Activated CD4-positive, alpha-beta T cell treated with anti-CD3 and anti-CD28 coated beads, Interleukin-2, amount 10 ng/mL, durations not matched to agents 7 days and 5 days (primary cell): ENCODE measurements at regions not wholly inside any gene's neighbourhood (a gene's known extent, or its start where the extent isn't known, plus 50 kb on each side); places are given as distances from the start of the nearest gene placed in this dataset.
"Not testable (repeated sequence)": the region's sequence is repeated elsewhere in the genome, so short reads cannot be mapped to it uniquely, and the experiment has no call there.

Experiments
- CTCF ChIA-PET: fragments of 350-600 bp; sonication (Branson Sonifier 250); formaldehyde crosslinking; loops from one replicate; lab custom pipeline; 2021; ENCODE audit warnings: antibody characterized with exemption; lab: Charles Lee
- POLR2A ChIA-PET: fragments of 350-600 bp; sonication (Branson Sonifier 250); formaldehyde crosslinking; loops from one replicate; lab custom pipeline; 2021; ENCODE audit warnings: antibody characterized with exemption; lab: Charles Lee
- DNase-seq: peaks from one replicate; pipeline ENCODE4 v3.0.0-alpha.2; 2020
- H3K27ac Mint-ChIP-seq: one replicate; pipeline ENCODE4 v1.8.0; 2021; ENCODE audit warnings: mild to moderate bottlenecking, moderate library complexity, mixed read lengths
- H3K27me3 Mint-ChIP-seq: one replicate; pipeline ENCODE4 v1.8.0; 2021; ENCODE audit warnings: mixed read lengths
- H3K36me3 Mint-ChIP-seq: one replicate; pipeline ENCODE4 v1.8.0; 2021; ENCODE audit warnings: low read depth, mixed read lengths
- H3K4me1 Mint-ChIP-seq: one replicate; pipeline ENCODE4 v1.8.0; 2021; ENCODE audit warnings: mixed read lengths
- H3K4me3 Mint-ChIP-seq: one replicate; pipeline ENCODE4 v1.8.0; 2021; ENCODE audit warnings: mild to moderate bottlenecking, moderate library complexity, mixed read lengths
- H3K9me3 Mint-ChIP-seq: one replicate; pipeline ENCODE4 v1.8.0; 2021; ENCODE audit warnings: mixed read lengths

- DNase-seq, H3K4me1 Mint-ChIP-seq, CTCF ChIA-PET, H3K36me3 Mint-ChIP-seq, H3K27me3 Mint-ChIP-seq, H3K9me3 Mint-ChIP-seq, POLR2A ChIA-PET, H3K27ac Mint-ChIP-seq, H3K4me3 Mint-ChIP-seq: not testable (repeated sequence)
Measured at GRCh38 chr5:130500495-130500894, 596.2 kb downstream of the CHSY3 start.

GRCh38 chr5:130496215-130496614, 592.0 kb downstream of the CHSY3 start:
- no peaks in the 10 kb centered on the region for H3K9me3 Mint-ChIP-seq
- H3K27ac Mint-ChIP-seq = no peak overlapping the region
- no peaks in the 10 kb centered on the region for H3K36me3 Mint-ChIP-seq
- ChIA-PET POLR2A (no interaction called here), CTCF (no interaction called here)
- H3K4me1 Mint-ChIP-seq = no peaks in the 10 kb centered on the region
- DNase-seq = no peak
- no peak overlapping the region for H3K4me3 Mint-ChIP-seq
- no peaks in the 10 kb centered on the region for H3K27me3 Mint-ChIP-seq

GRCh38 chr5:130488252-130488651, 584.0 kb downstream of the CHSY3 start:
- H3K4me3 Mint-ChIP-seq = no peak overlapping the region
- DNase-seq = no peak
- ChIA-PET CTCF (no interaction called here), POLR2A (no interaction called here)
- no peaks in the 10 kb centered on the region for H3K36me3 Mint-ChIP-seq
- no peak overlapping the region for H3K27ac Mint-ChIP-seq
- H3K4me1 Mint-ChIP-seq = no peaks in the 10 kb centered on the region
- H3K9me3 Mint-ChIP-seq = no peaks in the 10 kb centered on the region
- no peaks in the 10 kb centered on the region for H3K27me3 Mint-ChIP-seq

GRCh38 chr5:130479045-130479804, 575.0 kb downstream of the CHSY3 start:
- CTCF ChIA-PET = no interaction called here
- POLR2A ChIA-PET = no interaction called here
- DNase-seq = no peak
- Mint-ChIP-seq H3K4me3 (no peak overlapping the region), H3K36me3 (no peaks in the 10 kb centered on the region), H3K9me3 (peaks cover 12% of the 10 kb centered on the region), H3K27me3 (no peaks in the 10 kb centered on the region), H3K4me1 (no peaks in the 10 kb centered on the region), H3K27ac (no peak overlapping the region)

GRCh38 chr5:130476325-130476724, 572.1 kb downstream of the CHSY3 start:
- no peak overlapping the region for H3K27ac Mint-ChIP-seq
- CTCF ChIA-PET = no interaction called here
- peaks cover 12% of the 10 kb centered on the region for H3K9me3 Mint-ChIP-seq
- DNase-seq = no peak
- H3K4me1 Mint-ChIP-seq = no peaks in the 10 kb centered on the region
- POLR2A ChIA-PET = no interaction called here
- no peak overlapping the region for H3K4me3 Mint-ChIP-seq
- H3K36me3 Mint-ChIP-seq = no peaks in the 10 kb centered on the region
- H3K27me3 Mint-ChIP-seq = no peaks in the 10 kb centered on the region

GRCh38 chr5:130462516-130462915, 558.3 kb downstream of the CHSY3 start:
- DNase-seq = no peak
- Mint-ChIP-seq H3K36me3 (no peaks in the 10 kb centered on the region), H3K27ac (no peak overlapping the region), H3K4me1 (no peaks in the 10 kb centered on the region), H3K9me3 (peaks cover 5% of the 10 kb centered on the region), H3K4me3 (no peak overlapping the region), H3K27me3 (no peaks in the 10 kb centered on the region)
- POLR2A ChIA-PET = no interaction called here
- CTCF ChIA-PET = no interaction called here

- Mint-ChIP-seq H3K9me3 (peaks cover 11% of the 10 kb centered on the region), H3K27me3 (no peaks in the 10 kb centered on the region), H3K4me3 (no peak overlapping the region), H3K4me1 (no peaks in the 10 kb centered on the region), H3K27ac (no peak overlapping the region), H3K36me3 (no peaks in the 10 kb centered on the region)
- no peak for DNase-seq
- ChIA-PET POLR2A (no interaction called here), CTCF (no interaction called here)
Measured at GRCh38 chr5:130455175-130455574, 550.9 kb downstream of the CHSY3 start.

GRCh38 chr5:130452744-130453143, 548.5 kb downstream of the CHSY3 start:
- no peak for DNase-seq
- Mint-ChIP-seq H3K4me1 (no peaks in the 10 kb centered on the region), H3K9me3 (peaks cover 6% of the 10 kb centered on the region), H3K27ac (no peak overlapping the region), H3K4me3 (no peak overlapping the region), H3K36me3 (no peaks in the 10 kb centered on the region), H3K27me3 (no peaks in the 10 kb centered on the region)
- CTCF ChIA-PET = no interaction called here
- POLR2A ChIA-PET = no interaction called here

GRCh38 chr5:130436430-130436829, 532.2 kb downstream of the CHSY3 start:
- Mint-ChIP-seq H3K4me1 (no peaks in the 10 kb centered on the region), H3K4me3 (no peak overlapping the region), H3K27ac (no peak overlapping the region), H3K9me3 (peaks cover 11% of the 10 kb centered on the region), H3K27me3 (no peaks in the 10 kb centered on the region), H3K36me3 (no peaks in the 10 kb centered on the region)
- CTCF ChIA-PET = no interaction called here
- no peak for DNase-seq
- POLR2A ChIA-PET = no interaction called here

GRCh38 chr5:130427222-130427955, 523.1 kb downstream of the CHSY3 start:
- H3K36me3 Mint-ChIP-seq = no peaks in the 10 kb centered on the region
- no peaks in the 10 kb centered on the region for H3K27me3 Mint-ChIP-seq
- no peak for DNase-seq
- H3K27ac Mint-ChIP-seq = no peak overlapping the region
- no peak overlapping the region for H3K4me3 Mint-ChIP-seq
- ChIA-PET CTCF (no interaction called here), POLR2A (no interaction called here)
- H3K4me1 Mint-ChIP-seq = no peaks in the 10 kb centered on the region
- no peaks in the 10 kb centered on the region for H3K9me3 Mint-ChIP-seq

- Mint-ChIP-seq H3K27ac (no peak overlapping the region), H3K4me1 (no peaks in the 10 kb centered on the region), H3K4me3 (no peak overlapping the region), H3K9me3 (no peaks in the 10 kb centered on the region), H3K36me3 (no peaks in the 10 kb centered on the region), H3K27me3 (no peaks in the 10 kb centered on the region)
- ChIA-PET CTCF (no interaction called here), POLR2A (no interaction called here)
- DNase-seq = no peak
Measured at GRCh38 chr5:130425424-130425823, 521.2 kb downstream of the CHSY3 start.

GRCh38 chr5:130424341-130424740, 520.1 kb downstream of the CHSY3 start:
- no peak for DNase-seq
- Mint-ChIP-seq H3K36me3 (no peaks in the 10 kb centered on the region), H3K4me1 (no peaks in the 10 kb centered on the region), H3K9me3 (no peaks in the 10 kb centered on the region), H3K27me3 (no peaks in the 10 kb centered on the region), H3K4me3 (no peak overlapping the region), H3K27ac (no peak overlapping the region)
- POLR2A ChIA-PET = no interaction called here
- CTCF ChIA-PET = no interaction called here

GRCh38 chr5:130402906-130403305, 498.6 kb downstream of the CHSY3 start:
- Mint-ChIP-seq H3K4me1 (no peaks in the 10 kb centered on the region), H3K36me3 (no peaks in the 10 kb centered on the region), H3K4me3 (no peak overlapping the region), H3K9me3 (no peaks in the 10 kb centered on the region), H3K27ac (no peak overlapping the region), H3K27me3 (no peaks in the 10 kb centered on the region)
- ChIA-PET CTCF (no interaction called here), POLR2A (interaction anchor here (0.6 kb wide), 1 partner anchor 42 kb away, joined by 4 read pairs; no protein-coding TSS in a partner anchor)
- no peak for DNase-seq
